ENCODE measurements at regions not wholly inside any gene's neighbourhood (a gene's known extent, or its start where the extent isn't known, plus 50 kb on each side); places are given as distances from the start of the nearest gene placed in this dataset.

GRCh38 chr4:30879855-30880598, 159.9 kb downstream of the PCDH7 start:
- DNase-seq: no peak

- no peak for DNase-seq
Measured at GRCh38 chr4:30881985-30882384, 161.8 kb downstream of the PCDH7 start.

DNA sequence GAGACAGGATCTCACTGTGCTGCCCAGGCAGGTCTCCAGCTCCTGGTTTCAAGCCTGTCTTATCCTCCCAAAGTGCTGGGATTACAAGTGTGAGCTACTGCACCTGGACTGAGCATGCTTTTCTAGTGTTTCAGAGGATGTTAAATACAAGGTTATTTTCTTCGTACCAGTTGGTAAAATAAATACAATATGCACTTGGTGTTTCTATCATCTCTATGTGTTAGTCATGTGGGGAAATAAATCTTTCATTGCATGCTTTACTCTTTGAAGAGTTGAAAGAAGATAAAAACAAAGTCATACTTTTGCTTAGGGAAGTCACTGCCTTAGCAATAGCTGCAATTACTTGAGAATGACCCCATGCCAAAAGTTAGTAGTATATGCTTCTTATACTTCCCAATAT, 162.3 kb downstream of the PCDH7 start:
- no peak for DNase-seq

GRCh38 chr4:30882995-30883675, 163.0 kb downstream of the PCDH7 start:
- no peak for DNase-seq

- DNase-seq: no peak
Measured at GRCh38 chr4:30901461-30902451, 181.6 kb downstream of the PCDH7 start.

- DNase-seq: no peak
Measured at GRCh38 chr4:30903502-30904214, 183.5 kb downstream of the PCDH7 start.

DNA sequence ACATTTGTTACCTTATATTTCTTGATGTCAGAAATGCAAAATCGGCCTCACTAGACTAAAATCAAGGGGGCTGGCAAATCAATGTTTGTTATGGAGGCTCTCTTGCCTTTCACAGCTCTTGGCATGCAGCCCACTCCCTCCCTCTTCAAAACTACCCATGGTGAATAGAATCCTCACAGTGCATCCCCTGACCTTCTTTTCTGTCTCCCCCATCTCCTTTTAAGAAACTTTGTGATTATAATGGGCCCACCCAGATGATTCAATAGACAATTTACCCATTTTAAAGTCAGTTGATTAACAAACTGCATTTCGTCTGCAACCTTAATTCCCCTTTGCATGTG, 184.0 kb downstream of the PCDH7 start:
- DNase-seq: no peak

- no peak for DNase-seq
Measured at GRCh38 chr4:30904588-30904987, 184.4 kb downstream of the PCDH7 start.

DNA sequence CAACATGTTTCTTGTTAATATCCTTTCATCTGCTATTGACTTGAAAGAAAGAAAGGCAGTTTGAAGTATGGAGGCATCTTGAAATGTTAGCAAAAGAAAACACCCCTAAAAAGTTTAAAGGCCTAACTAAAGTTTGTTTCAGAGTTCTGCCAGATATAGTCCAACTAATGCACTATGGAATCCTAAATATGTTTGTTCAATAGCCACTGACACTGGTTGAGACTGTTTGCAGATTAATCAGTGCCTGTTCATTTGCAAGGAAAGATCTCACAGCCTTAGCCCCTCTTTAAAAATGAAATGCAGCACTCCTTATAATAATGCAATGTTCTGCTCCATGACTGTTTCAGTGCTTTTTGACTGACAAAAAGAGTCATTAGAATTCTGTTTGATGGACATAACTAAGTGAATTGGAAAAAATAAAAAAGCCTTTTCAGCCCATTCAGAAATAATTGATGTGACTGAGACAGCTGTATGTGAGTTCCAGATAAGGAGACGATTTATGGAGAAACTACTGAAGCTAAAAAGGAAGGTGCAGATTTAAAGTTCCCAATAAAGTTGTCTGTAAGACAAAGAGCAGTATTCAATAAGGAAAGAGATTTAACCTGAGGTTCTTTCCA, 192.0 kb downstream of the PCDH7 start:
- no peak for DNase-seq

DNA sequence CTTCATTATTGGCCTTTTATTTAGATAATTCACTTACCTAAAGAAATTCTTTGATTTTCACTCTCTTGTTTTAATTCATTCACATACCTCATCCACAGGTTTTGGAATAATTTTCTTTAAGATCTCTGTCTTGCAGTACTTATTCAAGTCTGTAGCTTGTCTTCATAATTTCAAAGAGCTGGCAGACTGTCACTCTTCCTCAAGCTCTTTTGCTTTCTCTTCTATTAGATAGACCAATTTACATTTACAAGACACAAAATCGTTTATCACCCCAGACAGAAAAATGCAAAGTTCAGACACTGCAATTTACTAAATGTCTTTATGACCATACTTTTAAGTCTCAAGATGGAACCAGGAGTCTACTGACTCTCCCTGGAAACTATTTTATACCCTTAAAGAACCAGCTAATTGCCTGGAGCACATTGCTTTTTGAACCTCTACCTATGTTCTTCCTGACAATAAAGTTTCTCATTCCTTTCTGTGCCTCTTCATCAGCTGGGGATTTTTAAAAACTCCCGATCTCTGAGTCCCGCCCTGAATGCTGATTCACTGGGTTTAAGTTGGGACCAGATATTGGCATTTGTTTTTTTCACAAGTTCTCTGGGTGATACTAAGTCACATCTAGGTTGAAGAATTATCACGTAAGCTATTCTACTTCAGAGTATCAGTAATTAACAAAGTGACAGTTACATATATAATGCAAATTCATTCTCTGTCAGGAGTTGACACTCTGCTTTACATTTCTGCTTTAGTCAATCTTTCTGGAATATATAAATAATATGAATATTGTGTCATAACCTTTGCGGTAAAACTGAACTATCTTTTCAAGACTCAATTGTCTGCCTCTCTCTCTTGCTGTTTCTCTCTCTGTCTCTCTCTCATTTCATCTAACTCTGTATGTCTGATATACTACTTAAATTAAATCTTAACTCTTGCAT, 196.4 kb downstream of the PCDH7 start:
- no peak for DNase-seq

GRCh38 chr4:30917946-30918345, 197.8 kb downstream of the PCDH7 start:
- DNase-seq: no peak

DNA sequence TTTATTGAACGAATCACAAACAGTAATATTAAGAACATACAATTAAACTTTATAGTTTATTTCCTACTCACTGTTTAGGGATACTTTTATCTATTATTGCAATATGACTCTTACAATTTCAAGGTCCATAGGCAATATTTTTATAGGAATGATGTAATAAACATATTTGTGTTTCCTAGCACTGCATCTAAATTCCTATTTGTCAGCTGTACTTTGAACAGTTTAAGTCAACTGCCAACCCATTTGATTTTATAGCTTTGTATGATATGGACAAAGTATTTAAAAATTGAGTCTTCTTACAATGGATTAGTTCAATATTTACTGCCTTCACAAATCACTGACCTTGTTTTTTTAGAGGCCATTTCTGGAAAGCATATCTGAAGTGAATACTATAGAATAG, 199.3 kb downstream of the PCDH7 start:
- DNase-seq: no peak

DNA sequence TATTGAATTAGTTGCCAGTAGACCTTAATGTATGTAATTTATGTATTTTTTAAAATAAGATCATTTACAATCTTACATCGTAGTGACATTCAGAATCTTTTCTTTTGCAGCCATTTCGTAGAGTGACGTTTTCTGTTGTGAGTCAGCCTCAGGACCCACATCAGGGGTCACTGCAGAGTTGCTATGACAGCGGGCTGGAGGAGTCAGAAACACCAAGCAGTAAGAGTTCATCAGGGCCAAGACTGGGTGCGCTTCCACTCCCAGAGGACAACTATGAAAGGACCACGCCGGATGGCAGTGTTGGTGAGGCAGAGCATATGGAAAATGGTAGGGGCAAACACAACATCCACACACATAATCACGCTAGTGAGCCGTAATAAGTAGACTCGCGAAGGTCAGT, 199.9 kb downstream of the PCDH7 start:
- DNase-seq: no peak

DNA sequence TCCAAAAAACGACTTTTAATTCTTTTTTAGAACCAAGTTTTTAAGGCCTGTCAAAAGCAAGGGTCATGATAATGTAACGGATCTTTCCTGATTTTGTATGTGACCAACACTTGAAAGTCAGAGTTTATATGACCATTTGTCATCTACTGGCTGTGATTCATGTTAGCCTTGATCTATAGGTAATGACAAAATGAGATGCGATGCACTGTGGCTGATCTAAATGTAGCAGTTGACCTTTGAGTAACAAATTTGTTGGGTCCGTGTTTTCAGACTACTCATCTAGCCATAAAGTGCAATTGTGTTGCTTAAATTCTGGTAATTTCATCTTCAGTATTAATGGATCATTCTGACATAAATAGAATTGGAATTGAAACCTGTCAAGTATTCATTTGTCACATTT, 202.5 kb downstream of the PCDH7 start:
- no peak for DNase-seq

DNA sequence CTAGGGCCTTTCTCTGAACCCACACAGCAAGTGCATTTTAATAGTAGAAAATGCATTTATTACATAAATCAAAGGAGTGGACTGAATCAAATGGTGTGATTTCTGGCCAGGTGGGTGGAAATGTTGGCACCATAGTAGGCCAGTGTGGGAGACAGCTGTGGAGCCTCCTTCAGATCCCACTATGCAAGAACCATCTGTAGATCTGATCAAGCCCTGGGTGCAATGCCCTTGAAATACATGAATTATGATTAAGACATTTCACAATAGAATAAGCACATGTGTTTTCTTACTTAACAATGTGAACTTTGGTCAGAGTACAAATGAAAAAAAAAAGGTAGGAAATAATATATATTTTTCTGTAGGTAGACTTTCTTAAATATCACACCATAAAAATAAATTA, 204.3 kb downstream of the PCDH7 start:
- no peak for DNase-seq

- DNase-seq: no peak
Measured at GRCh38 chr4:30929649-30930048, 209.5 kb downstream of the PCDH7 start.

- no peak for DNase-seq
Measured at GRCh38 chr4:30930276-30930675, 210.1 kb downstream of the PCDH7 start.

GRCh38 chr4:30932581-30932980, 212.4 kb downstream of the PCDH7 start:
- DNase-seq: no peak

DNA sequence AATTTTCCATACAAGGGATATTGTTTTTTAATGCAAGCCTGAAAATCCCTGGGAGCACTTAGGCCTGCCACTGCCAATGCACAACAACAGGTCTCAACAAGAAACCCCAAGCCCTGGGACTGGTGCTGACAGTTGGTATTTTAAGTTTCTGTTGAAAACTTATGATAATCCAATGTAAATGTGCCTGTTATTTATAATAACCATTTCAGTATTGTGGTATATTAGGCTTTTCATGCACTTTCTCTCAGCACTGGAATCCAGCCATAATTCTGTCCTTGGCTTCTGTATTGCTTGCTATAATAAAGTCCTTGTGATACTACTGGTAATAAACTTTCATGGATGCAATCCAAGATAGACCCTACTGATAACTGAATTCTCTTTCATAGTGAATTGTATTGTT, 218.9 kb downstream of the PCDH7 start:
- DNase-seq: no peak

GRCh38 chr4:30939684-30940083, 219.5 kb downstream of the PCDH7 start:
- DNase-seq: no peak

DNA sequence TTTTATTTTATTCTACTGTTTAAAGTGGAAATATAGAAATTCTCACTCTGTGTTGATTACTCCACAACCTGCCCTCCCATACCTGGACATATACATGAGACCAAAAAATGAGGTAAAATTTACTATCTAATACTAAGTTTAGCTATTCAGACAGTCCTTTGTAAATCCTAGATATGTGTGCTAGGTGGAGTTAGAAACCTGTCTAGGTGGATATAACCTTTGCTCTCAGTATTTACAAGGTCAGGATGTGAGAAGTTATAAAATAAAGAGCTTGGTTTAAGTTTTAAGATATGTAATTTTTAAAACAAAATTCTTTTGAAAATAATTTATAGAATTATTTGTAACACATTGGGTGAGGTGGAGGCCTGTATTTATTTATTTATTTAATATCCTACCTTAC, 221.5 kb downstream of the PCDH7 start:
- no peak for DNase-seq

All from suppressor macrophage treated with lipopolysaccharide for 1 hour (primary cell).